IPS DF 19.7 (cell line): ENCODE measurements at regions not wholly inside any gene's neighbourhood (a gene's known extent, or its start where the extent isn't known, plus 50 kb on each side); places are given as distances from the start of the nearest gene placed in this dataset.
"Not testable (repeated sequence)": the region's sequence is repeated elsewhere in the genome, so short reads cannot be mapped to it uniquely, and the experiment has no call there.

ENCODE experiments used
- DNase-seq: peaks from one replicate; pipeline ENCODE4 v3.0.0-alpha.2; 2013; ENCODE audit warnings: low read depth, low spot score

DNA sequence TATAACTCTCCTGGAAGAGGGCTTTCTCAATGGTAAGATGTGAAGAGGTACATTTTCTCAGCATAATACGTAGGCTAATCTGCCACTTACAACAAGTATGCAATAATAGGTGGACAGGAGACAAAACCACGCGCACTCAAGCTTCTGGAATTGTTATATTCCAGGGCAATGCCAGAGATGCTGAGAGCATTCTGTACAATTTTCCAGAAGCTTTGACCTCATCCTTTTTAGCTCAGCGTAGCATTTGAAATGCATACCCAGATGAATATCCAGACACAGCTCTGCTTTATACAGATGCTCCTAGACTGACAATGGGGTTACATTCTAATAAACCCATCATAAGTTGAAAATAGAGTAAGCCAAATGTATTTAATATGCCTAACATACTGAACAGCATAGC lies 1492.4 kb upstream of the FLRT2 start:
- DNase-seq = no peak

GRCh38 chr14:84040101-84040500 lies 1489.8 kb upstream of the FLRT2 start:
- no peak for DNase-seq

GRCh38 chr14:84041421-84041820 lies 1488.5 kb upstream of the FLRT2 start:
- no peak for DNase-seq

DNA sequence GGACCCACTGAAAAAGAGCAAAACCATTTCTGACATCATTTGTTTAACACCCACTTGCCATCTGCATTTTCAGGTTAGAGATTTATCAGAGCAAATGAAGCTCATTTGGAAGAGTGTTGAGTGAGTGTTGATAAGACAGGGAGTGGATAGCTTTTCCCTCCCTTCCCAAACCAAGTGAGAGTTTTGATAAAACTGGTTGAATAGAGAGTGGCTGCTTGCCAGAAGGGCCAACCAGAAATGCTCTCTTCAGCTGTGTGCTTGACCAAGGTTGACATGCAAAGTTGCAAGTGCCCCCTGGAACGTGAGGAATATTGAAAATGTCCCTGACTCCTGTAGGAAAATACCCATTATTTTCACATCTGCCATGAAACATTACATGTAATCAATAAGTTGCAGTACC lies 1487.0 kb upstream of the FLRT2 start:
- no peak for DNase-seq

GRCh38 chr14:84064316-84065125 lies 1465.4 kb upstream of the FLRT2 start:
- no peak for DNase-seq

- DNase-seq = no peak
Measured at GRCh38 chr14:84065811-84066210, 1464.1 kb upstream of the FLRT2 start.

GRCh38 chr14:84068288-84068687 lies 1461.7 kb upstream of the FLRT2 start:
- DNase-seq = no peak

GRCh38 chr14:84071061-84071460 lies 1458.9 kb upstream of the FLRT2 start:
- DNase-seq = no peak

GRCh38 chr14:84074626-84075025 lies 1455.3 kb upstream of the FLRT2 start:
- DNase-seq = no peak

- DNase-seq = no peak
Measured at GRCh38 chr14:84080944-84081343, 1449.0 kb upstream of the FLRT2 start.

- peak; percentile 5 for DNase-seq
Measured at GRCh38 chr14:84084056-84084630, 1445.8 kb upstream of the FLRT2 start.

GRCh38 chr14:84085493-84085892 lies 1444.5 kb upstream of the FLRT2 start:
- no peak for DNase-seq

- DNase-seq = no peak
Measured at GRCh38 chr14:84086714-84087113, 1443.2 kb upstream of the FLRT2 start.

GRCh38 chr14:84087986-84088531 lies 1441.9 kb upstream of the FLRT2 start:
- DNase-seq = no peak

DNA sequence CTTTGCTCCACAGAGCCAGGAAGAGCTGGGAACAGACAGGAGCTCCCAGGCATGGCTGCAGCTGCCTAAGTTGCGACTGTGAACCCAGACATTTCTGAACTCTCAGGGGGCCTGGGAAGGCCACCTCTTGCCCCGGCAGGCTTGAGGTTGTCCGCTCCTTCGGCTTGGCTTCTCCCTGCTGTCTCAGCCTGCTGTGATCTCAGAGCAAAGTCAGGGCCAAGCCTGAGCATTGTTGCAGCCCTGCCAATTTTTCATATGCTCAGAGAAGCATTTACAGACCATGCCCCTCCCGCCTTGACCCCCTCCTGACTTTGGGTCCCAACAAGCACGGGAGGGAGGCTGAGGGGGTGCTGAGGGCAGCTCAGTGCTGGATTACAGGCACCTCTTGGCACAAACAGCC lies 1439.1 kb upstream of the FLRT2 start:
- no peak for DNase-seq

DNA sequence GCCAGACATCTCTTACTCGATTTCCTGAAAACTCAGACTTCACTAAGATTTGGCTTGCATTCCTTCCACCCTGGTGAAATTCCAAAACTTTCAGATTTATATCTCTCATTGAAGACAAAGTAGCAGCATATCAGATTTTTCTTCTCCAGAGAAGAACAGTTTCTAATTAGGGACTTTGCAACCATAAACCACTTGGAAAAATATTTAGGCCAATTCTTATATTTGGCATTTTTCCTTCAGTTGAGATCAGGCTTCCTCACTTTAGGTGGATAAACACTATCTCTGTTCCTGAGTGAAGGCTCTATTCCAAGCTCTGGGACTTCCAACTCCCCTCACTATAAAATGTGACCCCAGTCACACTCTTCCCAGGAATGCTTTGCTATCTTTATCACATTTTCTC lies 1434.3 kb upstream of the FLRT2 start:
- DNase-seq = no peak

DNA sequence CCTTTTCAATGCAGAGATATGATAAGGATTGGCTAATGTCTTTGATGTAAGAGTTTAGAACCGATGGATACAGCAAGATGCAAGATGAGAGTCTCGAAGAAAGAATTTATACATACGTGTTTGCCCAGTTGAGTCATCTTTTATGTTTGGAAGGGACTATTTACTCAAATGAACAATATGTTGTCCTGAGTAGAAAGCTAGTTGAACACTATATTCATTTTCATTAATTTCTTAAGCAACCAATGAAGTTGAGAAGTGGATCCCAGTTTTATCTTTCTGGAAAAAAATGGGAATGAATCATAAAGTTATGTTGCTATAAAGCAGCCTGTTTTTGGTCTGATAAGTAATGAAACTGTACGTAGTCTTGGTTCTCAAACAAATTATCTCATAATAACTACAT lies 1431.7 kb upstream of the FLRT2 start:
- DNase-seq = no peak

GRCh38 chr14:84099560-84099959 lies 1430.4 kb upstream of the FLRT2 start:
- not testable (repeated sequence) for DNase-seq

DNA sequence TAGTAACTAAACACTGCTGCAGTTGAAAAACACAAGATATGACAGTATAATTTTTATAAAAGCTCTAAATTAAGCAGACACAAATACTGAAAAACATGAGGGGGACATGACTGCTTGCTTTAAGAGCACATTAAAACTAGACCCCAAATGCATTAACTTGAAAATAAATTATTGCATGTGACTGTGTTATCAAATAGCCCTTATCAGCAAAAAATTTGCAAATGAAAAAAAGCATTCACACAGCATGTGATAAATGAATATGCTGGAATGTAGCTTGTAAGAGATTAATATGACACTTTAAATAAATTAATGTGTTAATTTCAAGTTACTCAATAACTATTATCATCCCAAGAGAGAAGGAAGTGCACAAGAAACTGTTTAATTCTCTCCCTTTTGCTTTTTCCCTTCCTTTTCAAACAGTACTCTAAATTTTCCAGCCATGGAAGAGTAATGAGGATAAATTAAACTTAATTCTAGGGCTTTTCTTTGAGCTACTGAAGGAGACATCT lies 1422.1 kb upstream of the FLRT2 start:
- DNase-seq = no peak

DNA sequence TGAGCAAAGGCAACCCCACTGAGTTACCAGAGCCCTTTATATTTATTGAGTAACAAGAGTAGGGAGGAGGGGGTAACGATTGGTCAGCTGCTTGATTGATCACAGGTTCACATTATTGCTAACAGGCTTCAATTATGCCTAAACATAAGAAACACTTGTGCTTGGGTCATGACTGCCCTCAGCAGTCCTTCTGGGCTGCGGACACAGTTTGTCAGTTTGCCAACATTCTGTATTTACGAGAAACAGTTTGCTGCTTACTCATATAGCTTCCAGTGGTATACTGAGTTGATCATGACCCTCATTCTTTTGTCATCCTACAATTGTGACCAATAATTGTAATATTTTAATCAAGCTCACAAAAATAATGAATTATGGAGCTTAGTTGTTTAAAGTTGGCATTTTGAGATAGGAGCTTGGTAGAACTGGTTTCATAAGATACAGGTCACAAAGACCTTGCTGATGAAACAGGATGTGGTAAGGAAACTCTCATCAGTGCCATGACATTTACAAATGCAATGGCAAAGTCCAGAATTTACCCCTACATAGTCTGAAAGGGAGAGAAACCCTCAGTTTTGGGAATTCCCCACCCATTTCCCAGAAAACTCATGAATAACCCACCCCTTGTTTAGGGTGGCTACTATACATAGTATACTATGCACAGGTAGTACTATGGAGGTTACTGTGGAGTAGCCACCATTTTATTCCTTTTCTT lies 1421.0 kb upstream of the FLRT2 start:
- DNase-seq = no peak

DNA sequence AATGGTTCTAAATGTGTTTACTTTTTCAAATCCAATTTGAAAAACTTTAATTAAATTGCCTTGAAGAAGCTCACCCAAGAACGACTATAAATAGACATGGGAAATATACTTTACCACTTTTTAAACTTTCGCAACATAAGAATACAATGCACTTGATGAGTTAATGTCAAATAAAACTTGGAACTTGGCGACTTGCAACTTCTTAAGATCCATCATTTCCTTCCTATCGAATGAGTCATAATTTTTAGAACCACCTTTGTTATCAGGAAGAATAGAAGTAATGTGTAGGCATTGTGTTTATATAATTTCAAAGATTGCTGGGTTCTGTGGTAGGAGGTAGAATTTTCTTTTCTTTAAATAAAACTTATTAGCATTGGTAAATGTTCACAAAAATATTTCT lies 1417.4 kb upstream of the FLRT2 start:
- no peak for DNase-seq

DNA sequence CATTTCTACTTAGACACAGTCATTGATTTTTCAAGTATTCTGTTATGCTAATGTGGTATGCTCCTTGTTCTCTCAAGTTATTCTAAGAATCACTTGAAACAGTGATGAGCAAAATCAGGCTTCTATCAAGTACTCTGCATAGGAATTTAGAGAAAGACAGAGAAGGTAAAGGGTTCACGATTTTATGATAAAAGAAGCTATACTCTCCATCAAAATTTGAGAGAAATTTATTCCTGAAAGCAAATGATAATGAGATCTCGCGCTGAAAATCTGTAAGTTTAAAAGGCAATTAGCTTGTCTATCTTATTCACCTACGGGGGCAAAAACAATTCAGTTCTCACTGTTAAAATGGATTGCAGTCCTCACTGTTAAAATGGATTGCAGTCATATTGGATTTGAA lies 1404.3 kb upstream of the FLRT2 start:
- no peak for DNase-seq
